MM.1S (cell line): ENCODE measurements at regions not wholly inside any gene's neighbourhood (a gene's known extent, or its start where the extent isn't known, plus 50 kb on each side); places are given as distances from the start of the nearest gene placed in this dataset.

Experiments
- DNase-seq: peaks from one replicate; pipeline ENCODE4 v3.0.0-alpha.2; 2015
- H2AFZ ChIP-seq: fragments of 300-600 bp; sonication (generic); 2 replicates; pipeline ENCODE4 v1.6.0; 2016; ENCODE audit warnings: antibody characterized with exemption, low read length
- H3F3A ChIP-seq: fragments of 300-600 bp; sonication (generic); 2 replicates; pipeline ENCODE4 v1.6.1; 2016; ENCODE audit warnings: mild to moderate bottlenecking, antibody characterized with exemption, low read length, moderate library complexity, mixed read lengths; ENCODE audit not compliant: insufficient read depth
- H3K27ac ChIP-seq: fragments of 300-600 bp; sonication (generic); 2 replicates; pipeline ENCODE4 v1.5.1; 2016; ENCODE audit warnings: mild to moderate bottlenecking, low read length
- H3K27me3 ChIP-seq: fragments of 300-600 bp; sonication (generic); replicated peaks from 2 replicates; pipeline ENCODE4 v1.6.0; 2016; ENCODE audit warnings: low read length; ENCODE audit not compliant: insufficient read depth
- H3K36me3 ChIP-seq: fragments of 300-600 bp; sonication (generic); replicated peaks from 2 replicates; pipeline ENCODE4 v1.6.1; 2016; ENCODE audit warnings: mild to moderate bottlenecking, low read length, mixed read lengths; ENCODE audit not compliant: insufficient read depth
- H3K4me1 ChIP-seq: fragments of 300-600 bp; sonication (generic); 2 replicates; pipeline ENCODE4 v1.6.1; 2016; ENCODE audit warnings: low read length, mixed read lengths
- H3K4me2 ChIP-seq: fragments of 300-600 bp; sonication (generic); 2 replicates; pipeline ENCODE4 v1.6.0; 2016; ENCODE audit warnings: low read depth, low read length
- H3K4me3 ChIP-seq: fragments of 300-600 bp; sonication (generic); 2 replicates; pipeline ENCODE4 v1.5.1; 2016; ENCODE audit warnings: low read length, mixed read lengths
- H3K79me2 ChIP-seq: fragments of 300-600 bp; sonication (generic); 2 replicates; pipeline ENCODE4 v1.6.1; 2016; ENCODE audit warnings: mixed run types, low read length, mixed read lengths
- H3K9ac ChIP-seq: fragments of 300-600 bp; sonication (generic); 2 replicates; pipeline ENCODE4 v1.6.1; 2016; ENCODE audit warnings: low read length, mixed read lengths
- H3K9me2 ChIP-seq: fragments of 300-600 bp; sonication (generic); replicated peaks from 2 replicates; pipeline ENCODE4 v1.6.1; 2016; ENCODE audit warnings: mild to moderate bottlenecking, low read length, mixed read lengths; ENCODE audit not compliant: insufficient read depth
- H3K9me3 ChIP-seq: fragments of 300-600 bp; sonication (generic); replicated peaks from 2 replicates; pipeline ENCODE4 v1.6.1; 2016; ENCODE audit warnings: mild to moderate bottlenecking, low read length, mixed read lengths; ENCODE audit not compliant: insufficient read depth
- H4K20me1 ChIP-seq: fragments of 300-600 bp; sonication (generic); 2 replicates; pipeline ENCODE4 v1.6.1; 2016; ENCODE audit warnings: mild to moderate bottlenecking, low read length, moderate library complexity, mixed read lengths; ENCODE audit not compliant: insufficient read depth
- CTCF ChIP-seq: fragments of 300-600 bp; sonication (generic); IDR thresholded peaks from 2 replicates; pipeline ENCODE4 v1.5.1; 2016; ENCODE audit warnings: antibody characterized with exemption, low read length, mixed read lengths
- EZH2 ChIP-seq: fragments of 300-600 bp; sonication (generic); optimal IDR thresholded peaks from 2 replicates; pipeline ENCODE3; 2017; ENCODE audit warnings: low read depth, mild to moderate bottlenecking, antibody characterized with exemption, low read length, mixed read lengths
- EZH2phosphoT487 ChIP-seq: fragments of 300-600 bp; sonication (generic); IDR thresholded peaks from 2 replicates; pipeline ENCODE4 v1.6.1; 2018; ENCODE audit warnings: antibody characterized with exemption, low read length

GRCh38 chr9:71592400-71592799 lies 175.9 kb downstream of the CEMIP2 start:
- Histone ChIP-seq H2AFZ (no peak overlapping the region), H3K36me3 (no peaks in the 10 kb centered on the region), H3K79me2 (no peaks in the 10 kb centered on the region), H3K27me3 (no peaks in the 10 kb centered on the region), H4K20me1 (no peaks in the 10 kb centered on the region), H3K9ac (no peak overlapping the region), H3K9me2 (no peaks in the 10 kb centered on the region), H3K4me3 (no peak overlapping the region), H3K4me2 (no peak overlapping the region), H3K9me3 (no peaks in the 10 kb centered on the region), H3K4me1 (no peaks in the 10 kb centered on the region), H3F3A (no peaks in the 10 kb centered on the region), H3K27ac (no peak overlapping the region)
- TF ChIP-seq CTCF (no peak), EZH2phosphoT487 (no peak)
- no peak for DNase-seq

GRCh38 chr9:71590362-71590761 lies 178.0 kb downstream of the CEMIP2 start:
- DNase-seq, result no peak
- Histone ChIP-seq H3K79me2 (no peaks in the 10 kb centered on the region), H3K27ac (no peak overlapping the region), H3K9me2 (no peaks in the 10 kb centered on the region), H3K27me3 (no peaks in the 10 kb centered on the region), H3F3A (no peaks in the 10 kb centered on the region), H3K9me3 (no peaks in the 10 kb centered on the region), H3K4me3 (no peak overlapping the region), H3K4me2 (no peak overlapping the region), H2AFZ (no peak overlapping the region), H3K36me3 (no peaks in the 10 kb centered on the region), H3K9ac (no peak overlapping the region), H4K20me1 (no peaks in the 10 kb centered on the region), H3K4me1 (no peaks in the 10 kb centered on the region)
- TF ChIP-seq CTCF (no peak), EZH2 (no peak), EZH2phosphoT487 (no peak)

DNA sequence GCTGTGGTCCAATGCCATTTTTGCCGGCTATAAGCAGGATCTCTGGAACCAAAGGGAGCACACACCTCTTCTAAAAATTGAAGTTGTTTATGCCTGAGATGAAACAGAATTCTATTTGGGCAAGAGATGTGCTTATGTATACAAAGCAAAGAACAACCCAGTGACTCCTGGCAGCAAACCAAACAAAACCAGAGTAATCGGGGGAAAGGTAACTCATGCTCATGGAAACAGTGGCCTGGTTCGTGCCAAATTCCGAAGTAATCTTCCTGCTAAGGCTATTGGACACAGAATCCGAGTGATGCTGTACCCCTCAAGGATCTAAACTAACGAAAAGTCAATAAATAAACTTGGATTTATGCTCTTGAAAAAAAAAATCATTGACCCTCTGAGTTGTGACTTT lies 178.7 kb downstream of the CEMIP2 start:
- no peak for DNase-seq
- no peaks in the 10 kb centered on the region for H3K27me3 ChIP-seq
- no peaks in the 10 kb centered on the region for H3K9me2 ChIP-seq
- H3K4me3 ChIP-seq, result no peak overlapping the region
- no peaks in the 10 kb centered on the region for H3F3A ChIP-seq
- no peaks in the 10 kb centered on the region for H3K4me1 ChIP-seq
- no peak overlapping the region for H2AFZ ChIP-seq
- no peak for TF ChIP-seq EZH2
- no peak for TF ChIP-seq EZH2phosphoT487
- no peak for TF ChIP-seq CTCF
- H3K9ac ChIP-seq, result no peak overlapping the region
- H3K4me2 ChIP-seq, result no peak overlapping the region
- H4K20me1 ChIP-seq, result no peaks in the 10 kb centered on the region
- H3K27ac ChIP-seq, result no peak overlapping the region
- no peaks in the 10 kb centered on the region for H3K36me3 ChIP-seq
- no peaks in the 10 kb centered on the region for H3K79me2 ChIP-seq
- no peaks in the 10 kb centered on the region for H3K9me3 ChIP-seq
